Liver (tissue), 3 donors: ENCODE measurements at regions not wholly inside any gene's neighbourhood (a gene's known extent, or its start where the extent isn't known, plus 50 kb on each side); places are given as distances from the start of the nearest gene placed in this dataset.

Source experiments
- JUND ChIP-seq, 2 donors: IDR thresholded peaks; 2 replicates each; pipeline ENCODE4 v1.6.1; 2016; ENCODE audit warnings: antibody characterized with exemption in 2 of 2
- MAX ChIP-seq: IDR thresholded peaks from 2 replicates; pipeline ENCODE4 v1.6.1; 2016; ENCODE audit warnings: antibody characterized with exemption
- RXRA ChIP-seq, 2 donors: IDR thresholded peaks; 2 replicates each; pipeline ENCODE4 v1.6.1; 2017 to 2018; ENCODE audit warnings: antibody characterized with exemption in 2 of 2, mild to moderate bottlenecking in 1 of 2
- TAF1 ChIP-seq: conservative IDR thresholded peaks from 2 replicates; pipeline ENCODE4 v1.6.1; 2016; ENCODE audit warnings: antibody characterized with exemption, mild to moderate bottlenecking
- TF ChIP-seq, protein P1 (sequence below): fragments of 150-350 bp; IDR thresholded peaks from 2 replicates; pipeline ENCODE4 v1.5.1; 2017; ENCODE audit warnings: improper control_type of control experiment, low read depth, low read length; ENCODE audit not compliant: missing input control
- TF ChIP-seq, protein P2 (sequence below): IDR thresholded peaks from 2 replicates; pipeline ENCODE4 v1.6.1; 2016; ENCODE audit warnings: antibody characterized with exemption
- TF ChIP-seq, protein P3 (sequence below): IDR thresholded peaks from 2 replicates; pipeline ENCODE4 v1.6.1; 2016; ENCODE audit warnings: antibody characterized with exemption
- TF ChIP-seq, protein P4 (sequence below): IDR thresholded peaks from 2 replicates; pipeline ENCODE4 v1.6.1; 2016; ENCODE audit warnings: antibody characterized with exemption, mild to moderate bottlenecking
- donor health status: healthy.
- donor health status: healthy.

DNA sequence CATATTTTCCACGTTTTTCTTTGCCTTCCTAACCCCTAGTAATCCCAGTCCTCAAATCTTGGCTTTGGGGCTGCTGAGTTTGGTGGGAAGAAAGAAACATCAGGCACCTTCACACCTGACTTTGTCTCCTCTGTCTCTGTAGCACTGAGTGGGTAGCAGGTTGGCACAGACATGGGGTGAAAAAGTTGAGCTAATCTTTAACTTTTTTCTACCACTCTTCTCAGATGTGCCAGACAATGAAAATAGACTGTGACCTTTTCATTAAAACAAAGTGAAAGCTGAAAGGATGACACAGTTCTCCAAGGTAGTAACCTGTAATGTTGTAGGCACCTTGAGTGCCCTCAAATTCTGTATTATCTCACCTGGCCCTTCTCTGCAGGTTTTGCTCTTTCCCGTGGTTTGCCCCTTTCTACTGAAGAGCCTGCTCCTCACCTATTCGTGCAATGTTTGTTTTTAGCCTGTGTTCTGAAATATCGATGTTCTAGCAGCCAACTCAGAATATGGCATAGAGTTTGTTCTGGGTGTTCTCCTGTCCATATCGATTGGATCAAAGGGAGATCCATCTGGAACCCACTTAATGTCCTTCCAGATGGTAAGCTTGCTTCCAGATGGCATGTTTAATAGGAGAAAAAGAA lies 57.8 kb upstream of the ATXN1 start:
- TF ChIP-seq TAF1 (peak; percentile 65), JUND (IDR thresholded peaks at IDR 0.05) (peak in 1 of 2 donors; percentile 58), RXRA (IDR thresholded peaks at IDR 0.05) (peak; percentile 73 to 77), MAX (no peak)
- TF ChIP-seq, protein P1, sequence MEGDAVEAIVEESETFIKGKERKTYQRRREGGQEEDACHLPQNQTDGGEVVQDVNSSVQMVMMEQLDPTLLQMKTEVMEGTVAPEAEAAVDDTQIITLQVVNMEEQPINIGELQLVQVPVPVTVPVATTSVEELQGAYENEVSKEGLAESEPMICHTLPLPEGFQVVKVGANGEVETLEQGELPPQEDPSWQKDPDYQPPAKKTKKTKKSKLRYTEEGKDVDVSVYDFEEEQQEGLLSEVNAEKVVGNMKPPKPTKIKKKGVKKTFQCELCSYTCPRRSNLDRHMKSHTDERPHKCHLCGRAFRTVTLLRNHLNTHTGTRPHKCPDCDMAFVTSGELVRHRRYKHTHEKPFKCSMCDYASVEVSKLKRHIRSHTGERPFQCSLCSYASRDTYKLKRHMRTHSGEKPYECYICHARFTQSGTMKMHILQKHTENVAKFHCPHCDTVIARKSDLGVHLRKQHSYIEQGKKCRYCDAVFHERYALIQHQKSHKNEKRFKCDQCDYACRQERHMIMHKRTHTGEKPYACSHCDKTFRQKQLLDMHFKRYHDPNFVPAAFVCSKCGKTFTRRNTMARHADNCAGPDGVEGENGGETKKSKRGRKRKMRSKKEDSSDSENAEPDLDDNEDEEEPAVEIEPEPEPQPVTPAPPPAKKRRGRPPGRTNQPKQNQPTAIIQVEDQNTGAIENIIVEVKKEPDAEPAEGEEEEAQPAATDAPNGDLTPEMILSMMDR = no peak
- TF ChIP-seq, protein P2, sequence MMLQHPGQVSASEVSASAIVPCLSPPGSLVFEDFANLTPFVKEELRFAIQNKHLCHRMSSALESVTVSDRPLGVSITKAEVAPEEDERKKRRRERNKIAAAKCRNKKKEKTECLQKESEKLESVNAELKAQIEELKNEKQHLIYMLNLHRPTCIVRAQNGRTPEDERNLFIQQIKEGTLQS = no peak
- TF ChIP-seq, protein P3, sequence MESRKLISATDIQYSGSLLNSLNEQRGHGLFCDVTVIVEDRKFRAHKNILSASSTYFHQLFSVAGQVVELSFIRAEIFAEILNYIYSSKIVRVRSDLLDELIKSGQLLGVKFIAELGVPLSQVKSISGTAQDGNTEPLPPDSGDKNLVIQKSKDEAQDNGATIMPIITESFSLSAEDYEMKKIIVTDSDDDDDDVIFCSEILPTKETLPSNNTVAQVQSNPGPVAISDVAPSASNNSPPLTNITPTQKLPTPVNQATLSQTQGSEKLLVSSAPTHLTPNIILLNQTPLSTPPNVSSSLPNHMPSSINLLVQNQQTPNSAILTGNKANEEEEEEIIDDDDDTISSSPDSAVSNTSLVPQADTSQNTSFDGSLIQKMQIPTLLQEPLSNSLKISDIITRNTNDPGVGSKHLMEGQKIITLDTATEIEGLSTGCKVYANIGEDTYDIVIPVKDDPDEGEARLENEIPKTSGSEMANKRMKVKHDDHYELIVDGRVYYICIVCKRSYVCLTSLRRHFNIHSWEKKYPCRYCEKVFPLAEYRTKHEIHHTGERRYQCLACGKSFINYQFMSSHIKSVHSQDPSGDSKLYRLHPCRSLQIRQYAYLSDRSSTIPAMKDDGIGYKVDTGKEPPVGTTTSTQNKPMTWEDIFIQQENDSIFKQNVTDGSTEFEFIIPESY = peak; percentile 36
- TF ChIP-seq, protein P4, sequence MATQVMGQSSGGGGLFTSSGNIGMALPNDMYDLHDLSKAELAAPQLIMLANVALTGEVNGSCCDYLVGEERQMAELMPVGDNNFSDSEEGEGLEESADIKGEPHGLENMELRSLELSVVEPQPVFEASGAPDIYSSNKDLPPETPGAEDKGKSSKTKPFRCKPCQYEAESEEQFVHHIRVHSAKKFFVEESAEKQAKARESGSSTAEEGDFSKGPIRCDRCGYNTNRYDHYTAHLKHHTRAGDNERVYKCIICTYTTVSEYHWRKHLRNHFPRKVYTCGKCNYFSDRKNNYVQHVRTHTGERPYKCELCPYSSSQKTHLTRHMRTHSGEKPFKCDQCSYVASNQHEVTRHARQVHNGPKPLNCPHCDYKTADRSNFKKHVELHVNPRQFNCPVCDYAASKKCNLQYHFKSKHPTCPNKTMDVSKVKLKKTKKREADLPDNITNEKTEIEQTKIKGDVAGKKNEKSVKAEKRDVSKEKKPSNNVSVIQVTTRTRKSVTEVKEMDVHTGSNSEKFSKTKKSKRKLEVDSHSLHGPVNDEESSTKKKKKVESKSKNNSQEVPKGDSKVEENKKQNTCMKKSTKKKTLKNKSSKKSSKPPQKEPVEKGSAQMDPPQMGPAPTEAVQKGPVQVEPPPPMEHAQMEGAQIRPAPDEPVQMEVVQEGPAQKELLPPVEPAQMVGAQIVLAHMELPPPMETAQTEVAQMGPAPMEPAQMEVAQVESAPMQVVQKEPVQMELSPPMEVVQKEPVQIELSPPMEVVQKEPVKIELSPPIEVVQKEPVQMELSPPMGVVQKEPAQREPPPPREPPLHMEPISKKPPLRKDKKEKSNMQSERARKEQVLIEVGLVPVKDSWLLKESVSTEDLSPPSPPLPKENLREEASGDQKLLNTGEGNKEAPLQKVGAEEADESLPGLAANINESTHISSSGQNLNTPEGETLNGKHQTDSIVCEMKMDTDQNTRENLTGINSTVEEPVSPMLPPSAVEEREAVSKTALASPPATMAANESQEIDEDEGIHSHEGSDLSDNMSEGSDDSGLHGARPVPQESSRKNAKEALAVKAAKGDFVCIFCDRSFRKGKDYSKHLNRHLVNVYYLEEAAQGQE = no peak
